OCI-LY3 (cell line): ENCODE measurements at regions not wholly inside any gene's neighbourhood (a gene's known extent, or its start where the extent isn't known, plus 50 kb on each side); places are given as distances from the start of the nearest gene placed in this dataset.

ENCODE experiments used
- H2AFZ ChIP-seq: fragments of 200-600, 300-600 bp; shearing (Covaris generic); 2 replicates; pipeline ENCODE4 v1.6.0; 2014; ENCODE audit warnings: antibody characterized with exemption, low read depth, low read length
- H3K27ac ChIP-seq: fragments of 200-600, 300-600 bp; sonication (generic); 2 replicates; pipeline ENCODE4 v1.5.1; 2014; ENCODE audit warnings: mild to moderate bottlenecking, low read length, moderate library complexity, mixed read lengths
- H3K27me3 ChIP-seq: fragments of 200-600, 300-600 bp; sonication (generic); 2 replicates; pipeline ENCODE4 v1.6.1; 2014; ENCODE audit warnings: low read depth, low read length, mixed read lengths
- H3K36me3 ChIP-seq: fragments of 200-600, 300-600 bp; sonication (generic); replicated peaks from 2 replicates; pipeline ENCODE3; 2014; ENCODE audit warnings: low read depth, low read length, mixed read lengths
- H3K4me1 ChIP-seq: fragments of 300-600, 200-600 bp; sonication (generic); 2 replicates; pipeline ENCODE4 v1.6.1; 2014; ENCODE audit warnings: low read length, mixed read lengths
- H3K4me2 ChIP-seq: fragments of 200-600, 300-600 bp; sonication (generic); 2 replicates; pipeline ENCODE4 v1.6.1; 2014; ENCODE audit warnings: low read length, mixed read lengths
- H3K4me3 ChIP-seq: fragments of 300-600, 200-600 bp; sonication (generic); 2 replicates; pipeline ENCODE4 v1.5.1; 2014; ENCODE audit warnings: antibody characterized with exemption, mild to moderate bottlenecking, low read length, moderate library complexity
- H3K79me2 ChIP-seq: fragments of 300-600, 200-600 bp; shearing (Covaris generic); 2 replicates; pipeline ENCODE4 v1.6.1; 2014; ENCODE audit warnings: mild to moderate bottlenecking, low read length, mixed read lengths
- H3K9ac ChIP-seq: fragments of 300-600, 200-600 bp; shearing (Covaris generic); 2 replicates; pipeline ENCODE4 v1.6.0; 2014; ENCODE audit warnings: mild to moderate bottlenecking, low read length, moderate library complexity
- H3K9me3 ChIP-seq: fragments of 200-600, 300-600 bp; shearing (Covaris generic); 2 replicates; pipeline ENCODE4 v1.6.1; 2014; ENCODE audit warnings: low read length, mixed read lengths; ENCODE audit not compliant: insufficient read depth
- H4K20me1 ChIP-seq: fragments of 200-600, 300-600 bp; sonication (generic); 2 replicates; pipeline ENCODE4 v1.6.1; 2016; ENCODE audit warnings: low read length, mixed read lengths; ENCODE audit not compliant: insufficient read depth
- CTCF ChIP-seq: fragments of 200-600, 300-600 bp; sonication (generic); IDR thresholded peaks from 2 replicates; pipeline ENCODE4 v1.5.1; 2014; ENCODE audit warnings: antibody characterized with exemption, low read length, low read depth
- EZH2phosphoT487 ChIP-seq: fragments of 200-600 bp; shearing (Covaris generic); IDR thresholded peaks from 2 replicates; pipeline ENCODE4 v1.6.1; 2018; ENCODE audit warnings: antibody characterized with exemption, mixed run types, low read depth

- Histone ChIP-seq H3K36me3 (no peaks in the 10 kb centered on the region), H3K9me3 (no peaks in the 10 kb centered on the region), H3K79me2 (no peaks in the 10 kb centered on the region), H3K27ac (no peak overlapping the region), H4K20me1 (no peaks in the 10 kb centered on the region), H3K27me3 (no peaks in the 10 kb centered on the region), H2AFZ (no peak overlapping the region), H3K4me3 (no peak overlapping the region), H3K4me2 (no peak overlapping the region), H3K4me1 (no peaks in the 10 kb centered on the region), H3K9ac (no peak overlapping the region)
- TF ChIP-seq CTCF (no peak), EZH2phosphoT487 (no peak)
Observed at GRCh38 chr16:65876056-65876408, 490.5 kb upstream of the CDH5 start.

GRCh38 chr16:65875381-65876055, 491.0 kb upstream of the CDH5 start:
- Histone ChIP-seq H4K20me1 (no peaks in the 10 kb centered on the region), H2AFZ (no peak overlapping the region), H3K4me3 (no peak overlapping the region), H3K9ac (no peak overlapping the region), H3K27me3 (no peaks in the 10 kb centered on the region), H3K79me2 (no peaks in the 10 kb centered on the region), H3K27ac (no peak overlapping the region), H3K36me3 (no peaks in the 10 kb centered on the region), H3K4me1 (no peaks in the 10 kb centered on the region), H3K9me3 (no peaks in the 10 kb centered on the region), H3K4me2 (no peak overlapping the region)
- TF ChIP-seq EZH2phosphoT487 (no peak), CTCF (no peak)

- Histone ChIP-seq H3K27me3 (no peaks in the 10 kb centered on the region), H3K9me3 (no peaks in the 10 kb centered on the region), H3K4me1 (no peaks in the 10 kb centered on the region), H3K79me2 (no peaks in the 10 kb centered on the region), H3K4me2 (no peak overlapping the region), H3K4me3 (no peak overlapping the region), H3K9ac (no peak overlapping the region), H4K20me1 (no peaks in the 10 kb centered on the region), H2AFZ (no peak overlapping the region), H3K36me3 (no peaks in the 10 kb centered on the region), H3K27ac (no peak overlapping the region)
- TF ChIP-seq CTCF (no peak), EZH2phosphoT487 (no peak)
Observed at GRCh38 chr16:65869261-65869660, 497.2 kb upstream of the CDH5 start.

- Histone ChIP-seq H4K20me1 (no peaks in the 10 kb centered on the region), H3K9me3 (no peaks in the 10 kb centered on the region), H2AFZ (no peak overlapping the region), H3K4me3 (no peak overlapping the region), H3K27ac (no peak overlapping the region), H3K9ac (no peak overlapping the region), H3K79me2 (no peaks in the 10 kb centered on the region), H3K27me3 (no peaks in the 10 kb centered on the region), H3K36me3 (no peaks in the 10 kb centered on the region), H3K4me2 (no peak overlapping the region), H3K4me1 (no peaks in the 10 kb centered on the region)
- TF ChIP-seq EZH2phosphoT487 (no peak), CTCF (no peak)
Observed at GRCh38 chr16:65867276-65867960, 499.1 kb upstream of the CDH5 start.
